Dedifferentiated amniotic fluid mesenchymal stem cell (primary cell): ENCODE measurements at regions not wholly inside any gene's neighbourhood (a gene's known extent, or its start where the extent isn't known, plus 50 kb on each side); places are given as distances from the start of the nearest gene placed in this dataset.

Experiments
- DNase-seq: peaks from one replicate; pipeline ENCODE4 v3.0.0-alpha.2; 2016; ENCODE audit errors: extremely low spot score

GRCh38 chr13:22126433-22127021 lies 455.7 kb downstream of the FGF9 start:
- DNase-seq = no peak

- DNase-seq = no peak
Observed at GRCh38 chr13:22127277-22128164, 456.6 kb downstream of the FGF9 start.

GRCh38 chr13:22128441-22129408 lies 457.9 kb downstream of the FGF9 start:
- DNase-seq = no peak

- no peak for DNase-seq
Observed at GRCh38 chr13:22130254-22130653, 459.4 kb downstream of the FGF9 start.

- DNase-seq = no peak
Observed at GRCh38 chr13:22134261-22134660, 463.4 kb downstream of the FGF9 start.

GRCh38 chr13:22135446-22135845 lies 464.6 kb downstream of the FGF9 start:
- DNase-seq = no peak

GRCh38 chr13:22137361-22138050 lies 466.6 kb downstream of the FGF9 start:
- DNase-seq = no peak

- DNase-seq = no peak
Observed at GRCh38 chr13:22138947-22139346, 468.1 kb downstream of the FGF9 start.

GRCh38 chr13:22141716-22142115 lies 470.8 kb downstream of the FGF9 start:
- no peak for DNase-seq

GRCh38 chr13:22143671-22144070 lies 472.8 kb downstream of the FGF9 start:
- no peak for DNase-seq

- DNase-seq = no peak
Observed at GRCh38 chr13:22144806-22145205, 473.9 kb downstream of the FGF9 start.

- no peak for DNase-seq
Observed at GRCh38 chr13:22148187-22148586, 477.3 kb downstream of the FGF9 start.

GRCh38 chr13:22152751-22153150 lies 481.9 kb downstream of the FGF9 start:
- no peak for DNase-seq

- no peak for DNase-seq
Observed at GRCh38 chr13:22154041-22154440, 483.2 kb downstream of the FGF9 start.

- DNase-seq = no peak
Observed at GRCh38 chr13:22161871-22162270, 491.0 kb downstream of the FGF9 start.

- DNase-seq = no peak
Observed at GRCh38 chr13:22162889-22163288, 492.0 kb downstream of the FGF9 start.

- no peak for DNase-seq
Observed at GRCh38 chr13:22168437-22169190, 497.7 kb downstream of the FGF9 start.

GRCh38 chr13:22169473-22169872 lies 498.6 kb downstream of the FGF9 start:
- no peak for DNase-seq

GRCh38 chr13:22173610-22174009 lies 502.7 kb downstream of the FGF9 start:
- no peak for DNase-seq

GRCh38 chr13:22175241-22175640 lies 504.4 kb downstream of the FGF9 start:
- no peak for DNase-seq

GRCh38 chr13:22175815-22176214 lies 504.9 kb downstream of the FGF9 start:
- no peak for DNase-seq
